GM18909 (cell line): ENCODE measurements at regions not wholly inside any gene's neighbourhood (a gene's known extent, or its start where the extent isn't known, plus 50 kb on each side); places are given as distances from the start of the nearest gene placed in this dataset.

Experiments used
- ATAC-seq: cut with Tn5 transposase; IDR thresholded peaks from one replicate; pipeline ENCODE4 v1.9.1; 2021; ENCODE audit warnings: mild to moderate bottlenecking; ENCODE audit not compliant: unreplicated experiment, poor library complexity

GRCh38 chr4:121448231-121448630 lies 67.4 kb upstream of the QRFPR start:
- no peak for ATAC-seq

GRCh38 chr4:121439669-121440068 lies 58.9 kb upstream of the QRFPR start:
- no peak for ATAC-seq
